AG04450 (cell line): ENCODE measurements at regions not wholly inside any gene's neighbourhood (a gene's known extent, or its start where the extent isn't known, plus 50 kb on each side); places are given as distances from the start of the nearest gene placed in this dataset.

Experiments
- CTCF ChIA-PET: fragments of 300-600, 350-600 bp; formaldehyde crosslinking; extraction: SDS; loops from one replicate; lab custom pipeline; 2022; ENCODE audit warnings: antibody characterized with exemption, inconsistent platforms; lab: Charles Lee
- POLR2A ChIA-PET: fragments of 350-600 bp; formaldehyde crosslinking; extraction: SDS; loops from one replicate; lab custom pipeline; 2021; ENCODE audit warnings: antibody characterized with exemption, inconsistent platforms; lab: Yijun Ruan, JAX
- DNase-seq: peaks from one replicate; pipeline ENCODE4 v3.0.0-alpha.2; 2011; ENCODE audit warnings: low read depth, low spot score
- H3K27ac ChIP-seq: one replicate; pipeline ENCODE4 v1.5.1; 2012; ENCODE audit warnings: low read depth, low read length, control low read depth
- H3K27me3 ChIP-seq: one replicate; pipeline ENCODE4 v1.6.0; 2012; ENCODE audit warnings: low read length; ENCODE audit not compliant: control insufficient read depth, insufficient read depth
- H3K4me3 ChIP-seq: 2 replicates; pipeline ENCODE4 v1.5.1; 2011; ENCODE audit warnings: mild to moderate bottlenecking, low read depth, low read length, control low read depth
- H3K9me3 ChIP-seq: 2 replicates; pipeline ENCODE4 v1.5.1; 2012; ENCODE audit warnings: low read length; ENCODE audit not compliant: control insufficient read depth, insufficient read depth
- CTCF ChIP-seq: IDR thresholded peaks from 2 replicates; pipeline ENCODE4 v1.5.1; 2011; ENCODE audit warnings: low read depth, low read length, control low read depth, inconsistent platforms

GRCh38 chr2:78541451-78542267 lies 483.8 kb upstream of the REG3G start:
- Histone ChIP-seq H3K27ac (no peak overlapping the region), H3K27me3 (no peaks in the 10 kb centered on the region), H3K9me3 (peaks cover 17% of the 10 kb centered on the region), H3K4me3 (no peak overlapping the region)
- TF ChIP-seq CTCF = no peak
- ChIA-PET CTCF (no interaction called here), POLR2A (no interaction called here)
- DNase-seq = no peak

GRCh38 chr2:78546843-78547242 lies 478.7 kb upstream of the REG3G start:
- no peak overlapping the region for H3K4me3 ChIP-seq
- DNase-seq = no peak
- TF ChIP-seq CTCF = no peak
- H3K9me3 ChIP-seq = peaks cover 19% of the 10 kb centered on the region
- no peaks in the 10 kb centered on the region for H3K27me3 ChIP-seq
- ChIA-PET POLR2A (no interaction called here), CTCF (no interaction called here)
- no peak overlapping the region for H3K27ac ChIP-seq

GRCh38 chr2:78549766-78550165 lies 475.7 kb upstream of the REG3G start:
- CTCF ChIA-PET = no interaction called here
- POLR2A ChIA-PET = no interaction called here
- H3K4me3 ChIP-seq = no peak overlapping the region
- TF ChIP-seq CTCF = no peak
- no peak for DNase-seq
- H3K9me3 ChIP-seq = peaks cover 13% of the 10 kb centered on the region
- no peaks in the 10 kb centered on the region for H3K27me3 ChIP-seq
- H3K27ac ChIP-seq = no peak overlapping the region

GRCh38 chr2:78553866-78554647 lies 471.4 kb upstream of the REG3G start:
- Histone ChIP-seq H3K27ac (no peak overlapping the region), H3K27me3 (no peaks in the 10 kb centered on the region), H3K9me3 (peaks cover 11% of the 10 kb centered on the region), H3K4me3 (no peak overlapping the region)
- DNase-seq = no peak
- ChIA-PET CTCF (no interaction called here), POLR2A (no interaction called here)
- no peak for TF ChIP-seq CTCF

GRCh38 chr2:78561876-78562275 lies 463.6 kb upstream of the REG3G start:
- H3K4me3 ChIP-seq = no peak overlapping the region
- H3K27ac ChIP-seq = no peak overlapping the region
- ChIA-PET CTCF (no interaction called here), POLR2A (no interaction called here)
- no peak for TF ChIP-seq CTCF
- DNase-seq = no peak
- H3K9me3 ChIP-seq = peaks cover 3% of the 10 kb centered on the region; the same call in 1 of the 2 replicates
- no peaks in the 10 kb centered on the region for H3K27me3 ChIP-seq
